Left lung (tissue), 4 donors: ENCODE measurements at regions not wholly inside any gene's neighbourhood (a gene's known extent, or its start where the extent isn't known, plus 50 kb on each side); places are given as distances from the start of the nearest gene placed in this dataset.

ENCODE experiments used
- ATAC-seq: fragments of 200-7000 bp; cut with Tn5 transposase; one replicate; pipeline ENCODE4 v1.9.1; 2020; ENCODE audit warnings: moderate library complexity
- DNase-seq, 4 donors: peaks; one replicate each; pipeline ENCODE4 v3.0.0-alpha.2; 2013 to 2020
- H3K27ac ChIP-seq, 2 donors: fragments of 200-600 bp; sonication (generic) in 1 of 2; one replicate each; pipeline versions ENCODE4 v1.5.0 to v1.8.0; 2020 to 2021
- H3K27me3 ChIP-seq, 2 donors: fragments of 200-600 bp; sonication (generic) in 1 of 2; one replicate each; pipeline versions ENCODE4 v1.5.0 to v1.8.0; 2020 to 2021
- H3K36me3 ChIP-seq, 2 donors: fragments of 200-600 bp; sonication (generic) in 1 of 2; one replicate each; pipeline versions ENCODE4 v1.5.0 to v1.8.0; 2020 to 2021
- H3K4me1 ChIP-seq, 2 donors: fragments of 200-600 bp; one replicate each; pipeline ENCODE4 v1.8.0; 2021
- H3K4me3 ChIP-seq, 2 donors: fragments of 200-600 bp; sonication (generic) in 1 of 2; one replicate each; pipeline versions ENCODE4 v1.5.0 to v1.8.0; 2020 to 2021; ENCODE audit warnings: mild to moderate bottlenecking in 1 of 2
- H3K9me3 ChIP-seq, 2 donors: fragments of 200-600 bp; sonication (generic) in 1 of 2; one replicate each; pipeline versions ENCODE4 v1.5.0 to v1.8.0; 2020 to 2021
- intact Hi-C, 2 donors: fragments of 100-400 bp; cut with DNase I; formaldehyde crosslinking; loops; one replicate each; pipeline versions ENCODE4 v1.11.2 to v1.14.2; 2022
- TF ChIP-seq, protein P1 (sequence below), 2 donors: fragments of 200-600 bp; sonication (generic) in 1 of 2; IDR thresholded peaks; one replicate each; pipeline versions ENCODE4 v1.5.0 to v1.8.0; 2021; ENCODE audit warnings: antibody characterized with exemption in 2 of 2
- donor health status: DM: no; HTN: yes; CAD: no.
- donor health status: DM: no; HTN: no; CAD: no.

DNA sequence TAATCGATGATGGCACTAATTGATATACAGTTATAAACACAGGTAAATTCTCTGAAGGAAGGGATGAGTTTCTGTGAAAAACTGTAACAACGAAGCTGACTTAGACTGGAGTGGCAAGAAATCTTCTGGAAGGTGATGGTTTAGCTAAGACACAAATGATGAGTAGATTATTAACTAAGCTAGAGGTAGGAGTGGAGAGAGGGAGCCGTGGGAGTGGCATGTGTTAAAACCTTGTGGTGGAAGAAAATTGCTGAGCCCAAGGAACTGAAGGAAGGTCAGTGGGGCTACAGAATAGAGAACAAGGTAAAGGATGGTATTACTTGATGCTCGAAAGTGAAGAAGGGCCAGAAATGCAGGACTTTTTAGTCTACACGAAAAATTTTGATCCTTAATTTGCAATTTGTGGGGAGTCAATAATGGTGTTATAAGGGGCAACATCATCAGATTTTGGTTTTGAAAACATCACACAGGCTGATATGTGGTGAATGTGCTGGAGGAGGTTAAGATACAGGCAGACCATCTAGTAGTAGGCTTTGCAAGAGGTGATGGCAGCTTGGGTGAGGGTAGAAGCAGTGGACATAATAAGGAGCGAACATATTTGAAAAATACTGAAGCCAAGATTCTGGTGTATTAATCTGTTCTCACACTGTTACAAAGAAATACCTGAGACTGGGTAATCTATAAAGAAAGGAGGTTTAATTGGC, 93.8 kb downstream of the S1PR1 start:
- H3K27ac ChIP-seq = no peak overlapping the region
- H3K36me3 ChIP-seq = no peaks in the 10 kb centered on the region
- no peak overlapping the region for H3K4me3 ChIP-seq
- no peaks in the 10 kb centered on the region for H3K9me3 ChIP-seq
- TF ChIP-seq, protein P1, sequence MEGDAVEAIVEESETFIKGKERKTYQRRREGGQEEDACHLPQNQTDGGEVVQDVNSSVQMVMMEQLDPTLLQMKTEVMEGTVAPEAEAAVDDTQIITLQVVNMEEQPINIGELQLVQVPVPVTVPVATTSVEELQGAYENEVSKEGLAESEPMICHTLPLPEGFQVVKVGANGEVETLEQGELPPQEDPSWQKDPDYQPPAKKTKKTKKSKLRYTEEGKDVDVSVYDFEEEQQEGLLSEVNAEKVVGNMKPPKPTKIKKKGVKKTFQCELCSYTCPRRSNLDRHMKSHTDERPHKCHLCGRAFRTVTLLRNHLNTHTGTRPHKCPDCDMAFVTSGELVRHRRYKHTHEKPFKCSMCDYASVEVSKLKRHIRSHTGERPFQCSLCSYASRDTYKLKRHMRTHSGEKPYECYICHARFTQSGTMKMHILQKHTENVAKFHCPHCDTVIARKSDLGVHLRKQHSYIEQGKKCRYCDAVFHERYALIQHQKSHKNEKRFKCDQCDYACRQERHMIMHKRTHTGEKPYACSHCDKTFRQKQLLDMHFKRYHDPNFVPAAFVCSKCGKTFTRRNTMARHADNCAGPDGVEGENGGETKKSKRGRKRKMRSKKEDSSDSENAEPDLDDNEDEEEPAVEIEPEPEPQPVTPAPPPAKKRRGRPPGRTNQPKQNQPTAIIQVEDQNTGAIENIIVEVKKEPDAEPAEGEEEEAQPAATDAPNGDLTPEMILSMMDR (IDR thresholded peaks at IDR 0.05) = no peak
- no peak for DNase-seq
- intact Hi-C loops = no loop called here
- no peak for ATAC-seq
- no peaks in the 10 kb centered on the region for H3K27me3 ChIP-seq
- no peaks in the 10 kb centered on the region for H3K4me1 ChIP-seq

DNA sequence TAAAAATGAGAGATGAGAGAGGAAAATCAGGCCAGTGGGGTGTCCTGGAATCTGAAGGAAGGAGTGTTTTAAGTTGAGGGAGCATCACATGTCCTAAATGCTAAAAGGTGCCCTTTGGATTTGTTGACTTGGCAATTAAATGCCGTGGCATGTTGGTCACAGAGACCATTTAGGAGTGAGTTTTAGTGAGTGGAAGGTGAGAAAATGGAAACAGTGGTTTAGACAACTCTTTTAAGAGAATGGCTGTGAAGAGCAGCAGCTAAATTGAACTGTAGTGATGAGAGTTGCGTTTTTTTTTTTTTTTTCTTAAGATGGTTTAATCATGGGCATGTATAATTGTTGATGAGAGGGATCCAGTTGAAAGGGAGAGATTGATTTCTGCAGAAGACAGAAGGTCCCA, 95.0 kb downstream of the S1PR1 start:
- no peak for DNase-seq
- H3K9me3 ChIP-seq = no peaks in the 10 kb centered on the region
- H3K36me3 ChIP-seq = no peaks in the 10 kb centered on the region
- no peaks in the 10 kb centered on the region for H3K27me3 ChIP-seq
- no peak overlapping the region for H3K27ac ChIP-seq
- no peak for ATAC-seq
- H3K4me3 ChIP-seq = no peak overlapping the region
- H3K4me1 ChIP-seq = no peaks in the 10 kb centered on the region
- TF ChIP-seq, protein P1 (IDR thresholded peaks at IDR 0.05) = no peak
- intact Hi-C loops = no loop called here

DNA sequence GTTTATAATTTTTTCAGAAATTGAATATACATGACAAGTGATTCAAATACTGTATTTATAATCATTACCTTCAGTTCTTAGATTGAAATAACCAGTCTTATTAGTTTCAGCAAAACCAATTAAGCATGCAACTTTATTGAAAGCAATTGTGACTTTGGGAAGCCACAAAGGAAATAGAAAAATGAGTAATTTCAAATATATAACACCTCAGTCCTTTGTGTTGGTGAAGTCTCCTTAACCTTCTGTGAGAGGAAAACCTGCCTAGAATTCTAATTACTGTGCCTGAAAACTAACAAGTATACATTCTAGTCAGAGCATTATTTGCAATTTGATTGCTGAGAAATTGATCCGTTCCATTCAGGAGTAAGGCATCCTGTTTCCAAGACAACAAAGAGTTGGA, 95.8 kb downstream of the S1PR1 start:
- no peaks in the 10 kb centered on the region for H3K9me3 ChIP-seq
- H3K4me3 ChIP-seq = no peak overlapping the region
- DNase-seq (no peak), ATAC-seq (no peak)
- H3K27ac ChIP-seq = no peak overlapping the region
- H3K36me3 ChIP-seq = no peaks in the 10 kb centered on the region
- TF ChIP-seq, protein P1 (IDR thresholded peaks at IDR 0.05) = no peak
- intact Hi-C loops = no loop called here
- H3K27me3 ChIP-seq = no peaks in the 10 kb centered on the region
- H3K4me1 ChIP-seq = no peaks in the 10 kb centered on the region

DNA sequence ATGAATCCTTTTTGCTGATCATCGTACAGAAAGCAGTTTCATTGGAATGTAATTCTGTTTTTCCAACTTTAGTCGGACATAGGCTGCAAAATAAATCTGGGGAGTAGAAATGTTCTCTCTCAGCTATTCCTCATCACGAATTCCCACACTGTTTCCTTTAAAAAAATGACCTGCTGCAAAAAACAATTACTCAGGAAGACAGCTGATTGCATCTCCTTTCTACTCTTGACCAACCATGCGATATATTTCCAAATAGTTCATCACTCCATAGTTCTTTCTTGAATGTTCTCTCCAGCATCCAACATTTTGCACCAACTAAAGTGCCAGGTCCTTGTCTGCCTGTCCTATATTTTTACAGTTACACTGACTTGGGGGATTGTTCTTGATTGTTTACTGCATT, 96.4 kb downstream of the S1PR1 start:
- no peaks in the 10 kb centered on the region for H3K36me3 ChIP-seq
- H3K4me1 ChIP-seq = no peaks in the 10 kb centered on the region
- intact Hi-C loops = no loop called here
- TF ChIP-seq, protein P1 (IDR thresholded peaks at IDR 0.05) = no peak
- H3K27me3 ChIP-seq = no peaks in the 10 kb centered on the region
- H3K27ac ChIP-seq = no peak overlapping the region
- no peak overlapping the region for H3K4me3 ChIP-seq
- H3K9me3 ChIP-seq = no peaks in the 10 kb centered on the region
- DNase-seq = no peak
- no peak for ATAC-seq

DNA sequence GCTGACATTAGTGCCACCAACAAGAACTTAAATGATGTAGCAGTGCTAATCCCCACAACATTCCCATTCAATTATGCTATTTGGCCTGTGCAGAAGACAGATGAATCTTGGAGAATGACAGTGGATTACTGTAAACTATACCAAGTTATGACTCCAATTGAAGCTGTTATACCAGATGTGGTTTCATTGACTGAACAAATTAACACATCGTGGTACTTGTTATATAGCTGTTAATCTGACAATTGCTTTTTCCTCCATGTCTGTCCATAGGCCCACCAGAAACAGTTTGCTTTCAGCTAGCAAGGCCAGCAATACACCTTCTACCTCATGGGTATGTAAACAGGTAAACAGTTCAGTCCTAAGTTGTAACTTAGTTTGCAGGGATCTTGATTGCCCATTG, 101.1 kb downstream of the S1PR1 start:
- no peaks in the 10 kb centered on the region for H3K27me3 ChIP-seq
- H3K27ac ChIP-seq = no peak overlapping the region
- H3K9me3 ChIP-seq = peaks cover 0 to 9% of the 10 kb centered on the region in 2 donors
- ATAC-seq = no peak
- no peak for DNase-seq
- H3K36me3 ChIP-seq = no peaks in the 10 kb centered on the region
- no peaks in the 10 kb centered on the region for H3K4me1 ChIP-seq
- no peak overlapping the region for H3K4me3 ChIP-seq
- intact Hi-C loops = no loop called here
- TF ChIP-seq, protein P1 (IDR thresholded peaks at IDR 0.05) = no peak
